Progenitor cell of endocrine pancreas (in vitro differentiated cells): ENCODE measurements at regions not wholly inside any gene's neighbourhood (a gene's known extent, or its start where the extent isn't known, plus 50 kb on each side); places are given as distances from the start of the nearest gene placed in this dataset.
A peak's percentile ranks its signal among the peaks of the same experiment; 100 is the strongest.

ENCODE experiments used
- DNase-seq: peaks from one replicate; pipeline ENCODE4 v3.0.0; 2021; ENCODE audit warnings: low spot score; ENCODE audit not compliant: unreplicated experiment
- H3K27ac Mint-ChIP-seq: 2 replicates; pipeline ENCODE4 v1.8.0; 2021; ENCODE audit warnings: mild to moderate bottlenecking, moderate library complexity, mixed read lengths
- H3K27me3 Mint-ChIP-seq: 2 replicates; pipeline ENCODE4 v1.8.0; 2021; ENCODE audit warnings: mixed read lengths
- H3K36me3 Mint-ChIP-seq: 2 replicates; pipeline ENCODE4 v1.8.0; 2022; ENCODE audit warnings: mixed read lengths; ENCODE audit not compliant: insufficient read depth
- H3K4me1 Mint-ChIP-seq: 2 replicates; pipeline ENCODE4 v1.8.0; 2021; ENCODE audit warnings: low read depth, mixed read lengths
- H3K4me3 Mint-ChIP-seq: 2 replicates; pipeline ENCODE4 v1.8.0; 2021; ENCODE audit warnings: low read depth, mild to moderate bottlenecking, moderate library complexity, mixed read lengths
- H3K9me3 Mint-ChIP-seq: 2 replicates; pipeline ENCODE4 v1.8.0; 2021; ENCODE audit warnings: low read depth, mixed read lengths
- TF ChIP-seq, protein P1 (sequence below): fragments of 200-600 bp; sonication (generic); IDR thresholded peaks from one replicate; pipeline ENCODE4 v1.5.0; 2021; ENCODE audit warnings: antibody characterized with exemption, mild to moderate bottlenecking; ENCODE audit not compliant: unreplicated experiment

DNA sequence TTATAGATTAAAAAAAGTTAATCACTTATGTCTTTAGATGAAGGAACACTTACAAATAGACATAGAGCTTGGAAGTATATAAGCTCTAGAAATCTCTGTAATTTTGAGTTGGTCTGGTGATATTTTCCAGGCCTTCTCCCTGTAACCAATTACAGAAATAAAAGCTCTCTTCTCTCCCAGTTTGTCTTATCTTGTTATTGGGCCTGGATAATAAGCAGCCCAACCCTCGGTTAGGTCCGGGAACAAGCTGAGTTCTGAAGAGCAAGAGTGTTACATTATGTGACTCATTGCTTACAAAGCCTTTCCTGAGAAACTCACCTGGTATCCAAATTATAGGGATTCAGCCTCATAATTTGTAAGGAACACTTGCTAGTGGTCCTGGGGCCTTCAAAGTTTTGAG lies 1146.2 kb downstream of the CDH9 start:
- Mint-ChIP-seq H3K4me3 (no peak overlapping the region), H3K27ac (peak overlapping the region; percentile 96), H3K9me3 (peaks cover 10% of the 10 kb centered on the region), H3K27me3 (no peaks in the 10 kb centered on the region), H3K36me3 (no peaks in the 10 kb centered on the region), H3K4me1 (peaks cover 15% of the 10 kb centered on the region)
- TF ChIP-seq, protein P1, sequence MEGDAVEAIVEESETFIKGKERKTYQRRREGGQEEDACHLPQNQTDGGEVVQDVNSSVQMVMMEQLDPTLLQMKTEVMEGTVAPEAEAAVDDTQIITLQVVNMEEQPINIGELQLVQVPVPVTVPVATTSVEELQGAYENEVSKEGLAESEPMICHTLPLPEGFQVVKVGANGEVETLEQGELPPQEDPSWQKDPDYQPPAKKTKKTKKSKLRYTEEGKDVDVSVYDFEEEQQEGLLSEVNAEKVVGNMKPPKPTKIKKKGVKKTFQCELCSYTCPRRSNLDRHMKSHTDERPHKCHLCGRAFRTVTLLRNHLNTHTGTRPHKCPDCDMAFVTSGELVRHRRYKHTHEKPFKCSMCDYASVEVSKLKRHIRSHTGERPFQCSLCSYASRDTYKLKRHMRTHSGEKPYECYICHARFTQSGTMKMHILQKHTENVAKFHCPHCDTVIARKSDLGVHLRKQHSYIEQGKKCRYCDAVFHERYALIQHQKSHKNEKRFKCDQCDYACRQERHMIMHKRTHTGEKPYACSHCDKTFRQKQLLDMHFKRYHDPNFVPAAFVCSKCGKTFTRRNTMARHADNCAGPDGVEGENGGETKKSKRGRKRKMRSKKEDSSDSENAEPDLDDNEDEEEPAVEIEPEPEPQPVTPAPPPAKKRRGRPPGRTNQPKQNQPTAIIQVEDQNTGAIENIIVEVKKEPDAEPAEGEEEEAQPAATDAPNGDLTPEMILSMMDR = no peak
- DNase-seq = no peak

DNA sequence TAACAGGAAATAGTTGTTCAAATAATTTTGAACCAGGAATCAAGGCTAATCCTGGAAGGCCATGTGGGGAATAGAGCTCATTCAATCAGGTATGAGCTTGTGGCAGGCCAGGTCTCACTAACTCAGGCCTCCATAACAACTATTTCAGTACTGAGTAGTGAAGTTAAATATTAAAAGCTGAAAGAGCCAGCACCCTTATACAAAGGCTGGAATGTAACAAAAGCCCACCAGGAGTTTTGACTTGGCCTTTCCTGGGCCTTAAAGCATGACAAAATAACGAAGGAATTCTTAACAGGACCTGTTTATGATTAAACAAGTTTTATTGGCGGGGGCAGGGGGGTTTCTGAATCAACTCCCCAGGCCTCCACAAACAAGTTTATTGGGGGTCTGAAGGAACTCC lies 1146.7 kb downstream of the CDH9 start:
- DNase-seq = no peak
- peak overlapping the region; percentile 96 for H3K27ac Mint-ChIP-seq
- no peaks in the 10 kb centered on the region for H3K36me3 Mint-ChIP-seq

DNA sequence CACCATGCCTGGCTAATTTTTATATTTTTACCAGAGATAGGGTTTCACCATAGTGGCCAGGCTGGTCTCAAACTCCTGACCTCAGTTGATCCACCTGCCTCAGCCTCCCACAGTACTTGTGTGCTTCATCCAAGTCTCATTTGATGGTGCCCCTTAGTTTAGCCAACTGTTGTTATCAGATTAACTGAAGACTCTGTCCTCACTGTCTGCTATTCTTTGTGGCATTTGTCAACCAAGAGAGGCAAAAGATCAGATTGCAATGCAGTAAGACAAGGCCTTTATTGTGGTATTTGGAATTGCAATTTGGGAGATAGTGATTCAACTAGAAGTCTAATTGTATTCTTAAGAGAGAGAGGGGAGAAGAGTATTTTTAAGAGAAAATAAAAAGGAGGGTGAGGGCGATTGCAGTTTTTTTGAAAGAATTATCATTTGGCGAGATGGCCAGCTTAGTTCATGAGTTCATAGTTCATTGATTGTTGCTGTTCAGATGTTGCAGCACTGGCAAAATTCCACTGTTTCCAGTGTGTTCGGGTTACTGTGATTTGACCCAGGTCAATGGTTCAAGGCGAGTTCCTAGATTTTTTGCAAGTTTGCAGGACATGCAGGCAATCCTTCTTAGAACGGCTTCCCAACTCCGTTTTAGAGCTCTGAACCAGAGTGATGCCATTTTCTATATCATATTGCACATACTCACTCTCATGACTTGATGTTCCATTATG lies 1156.9 kb downstream of the CDH9 start:
- no peaks in the 10 kb centered on the region for H3K27me3 Mint-ChIP-seq
- DNase-seq = no peak
- H3K4me3 Mint-ChIP-seq = no peak overlapping the region
- no peaks in the 10 kb centered on the region for H3K36me3 Mint-ChIP-seq
- H3K27ac Mint-ChIP-seq = no peak overlapping the region
- no peaks in the 10 kb centered on the region for H3K4me1 Mint-ChIP-seq
- TF ChIP-seq, protein P1 = no peak
- H3K9me3 Mint-ChIP-seq = peaks cover 7% of the 10 kb centered on the region

More for the DNA sequence above, 1146.7 kb downstream of the CDH9 start:
- Mint-ChIP-seq H3K4me3 (peak overlapping the region; percentile 31), H3K9me3 (peaks cover 14% of the 10 kb centered on the region), H3K27me3 (no peaks in the 10 kb centered on the region), H3K4me1 (peaks cover 15% of the 10 kb centered on the region)
- TF ChIP-seq, protein P1 = no peak

DNA sequence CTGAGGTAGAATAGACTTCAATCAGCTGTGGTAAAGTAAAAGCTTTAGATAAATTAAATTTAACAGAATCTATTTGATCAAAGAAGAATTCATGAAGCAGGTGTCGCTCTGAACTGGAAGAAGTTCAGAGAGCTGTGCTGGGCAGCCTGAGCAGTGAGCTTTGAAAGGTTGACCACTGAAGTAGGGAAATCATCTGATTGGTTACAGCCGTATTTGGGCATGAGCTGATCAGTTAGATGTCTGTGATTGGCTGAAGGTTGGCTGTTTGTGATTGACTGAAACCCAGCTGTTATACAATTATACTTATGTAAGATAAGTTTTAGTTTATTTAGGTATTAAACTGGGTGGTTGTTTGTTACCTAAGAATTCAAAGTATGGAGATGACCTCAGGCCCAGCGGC lies 1174.6 kb downstream of the CDH9 start:
- TF ChIP-seq, protein P1 = no peak
- Mint-ChIP-seq H3K27ac (no peak overlapping the region), H3K4me1 (no peaks in the 10 kb centered on the region), H3K4me3 (no peak overlapping the region), H3K36me3 (no peaks in the 10 kb centered on the region), H3K9me3 (peaks cover 9% of the 10 kb centered on the region), H3K27me3 (no peaks in the 10 kb centered on the region)
- DNase-seq = no peak

DNA sequence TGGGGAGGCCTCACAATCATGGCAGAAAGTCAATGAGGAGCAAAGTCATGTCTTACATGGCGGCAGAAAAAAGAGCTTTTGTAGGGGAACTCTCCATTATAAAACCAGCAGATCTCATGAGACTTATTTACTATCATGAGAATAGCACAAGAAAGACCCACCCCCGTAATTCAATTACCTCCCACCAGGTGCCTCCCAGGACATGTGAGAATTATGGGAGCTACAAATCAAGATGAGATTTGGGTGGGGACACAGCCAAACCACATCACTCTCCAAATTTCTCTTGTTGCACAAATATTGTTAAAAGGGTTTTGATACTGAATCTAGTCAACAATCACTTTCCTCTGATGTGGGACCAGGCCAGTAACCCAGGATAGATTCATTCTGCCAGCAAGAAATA lies 1176.1 kb downstream of the CDH9 start:
- H3K36me3 Mint-ChIP-seq = no peaks in the 10 kb centered on the region
- no peak overlapping the region for H3K4me3 Mint-ChIP-seq
- TF ChIP-seq, protein P1 = peak; percentile 25
- DNase-seq = no peak
- H3K27ac Mint-ChIP-seq = peak overlapping the region; percentile 10
- peaks cover 12% of the 10 kb centered on the region for H3K9me3 Mint-ChIP-seq
- H3K27me3 Mint-ChIP-seq = no peaks in the 10 kb centered on the region
- no peaks in the 10 kb centered on the region for H3K4me1 Mint-ChIP-seq
